Small intestine (tissue), 7 donors: ENCODE measurements at regions not wholly inside any gene's neighbourhood (a gene's known extent, or its start where the extent isn't known, plus 50 kb on each side); places are given as distances from the start of the nearest gene placed in this dataset.

Experiments used
- DNase-seq, 2 donors: peaks; one replicate each; pipeline versions ENCODE4 v3.0.0 to v3.0.0-alpha.2; 2013
- FAIRE-seq: peaks from 2 replicates; lab custom pipeline; 2012; peaks lifted over from hg19 to GRCh38; lab: Jason Lieb, UNC
- H3K27ac ChIP-seq, 3 donors: one replicate each; pipeline ENCODE4 v1.5.1; 2013; ENCODE audit warnings: low read length in 2 of 3, mild to moderate bottlenecking in 2 of 3, control low read depth in 1 of 3, inconsistent platforms in 1 of 3, low read depth in 1 of 3, moderate library complexity in 1 of 3
- H3K27me3 ChIP-seq, 3 donors: one replicate each; pipeline ENCODE4 v1.6.1; 2013; ENCODE audit warnings: low read length in 3 of 3, inconsistent platforms in 1 of 3; ENCODE audit not compliant: control insufficient read depth in 3 of 3, insufficient read depth in 3 of 3
- H3K36me3 ChIP-seq, 3 donors: one replicate each; pipeline ENCODE4 v1.6.1; 2013; ENCODE audit warnings: low read length in 3 of 3, inconsistent platforms in 1 of 3, low read depth in 1 of 3, mild to moderate bottlenecking in 1 of 3, moderate library complexity in 1 of 3; ENCODE audit not compliant: control insufficient read depth in 3 of 3, insufficient read depth in 2 of 3
- H3K4me1 ChIP-seq, 3 donors: one replicate each; pipeline ENCODE4 v1.6.1; 2013; ENCODE audit warnings: low read length in 2 of 3, inconsistent platforms in 1 of 3, low read depth in 1 of 3, mild to moderate bottlenecking in 1 of 3, moderate library complexity in 1 of 3; ENCODE audit not compliant: control insufficient read depth in 3 of 3, insufficient read depth in 2 of 3
- H3K4me3 ChIP-seq, 3 donors: one replicate each; pipeline ENCODE4 v1.5.1; 2013; ENCODE audit warnings: low read length in 3 of 3, control low read depth in 1 of 3, inconsistent platforms in 1 of 3, low read depth in 1 of 3, mild to moderate bottlenecking in 1 of 3, moderate library complexity in 1 of 3
- H3K9me3 ChIP-seq, 2 donors: one replicate each; pipeline ENCODE4 v1.6.1; 2013; ENCODE audit warnings: low read depth in 1 of 2, low read length in 1 of 2; ENCODE audit not compliant: control insufficient read depth in 2 of 2, insufficient read depth in 1 of 2
- WGBS, 3 donors: extraction: QIAGEN DNeasy Blood & Tissue Kit; methylation state at CpG; one replicate each; pipeline ENCODE4 v1.1.7; 2013; 5-methylcytosine and 5-hydroxymethylcytosine counted together
- donor health status: healthy with polysubstance abuse.
- donor health status: control.
- donor health status: control.
- donor health status: Bipolar disorder and iron deficiency.
- donor health status: healthy.

DNA sequence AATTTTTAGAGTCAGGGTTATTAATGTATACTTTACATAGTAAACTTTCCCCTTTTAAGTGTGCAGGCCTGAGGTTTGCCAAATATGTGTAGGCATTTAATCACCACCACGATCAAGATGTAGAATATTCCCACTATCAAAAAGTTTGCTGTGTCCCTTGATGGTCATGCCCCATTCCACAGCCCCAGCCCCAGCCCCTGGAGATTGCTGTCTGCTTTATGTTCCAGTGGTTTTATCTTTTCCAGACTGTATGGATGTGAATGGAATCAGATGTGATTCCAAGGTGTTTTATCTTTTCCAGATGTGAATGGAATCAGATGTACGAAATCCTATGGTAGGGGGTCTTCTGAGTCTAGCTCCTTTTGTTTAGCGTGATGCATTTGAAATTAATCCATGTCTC, 93.1 kb upstream of the B3GAT1 start:
- no peak for FAIRE-seq
- no peaks in the 10 kb centered on the region for H3K27me3 ChIP-seq
- H3K4me3 ChIP-seq, result no peak overlapping the region
- DNase-seq, result no peak
- H3K9me3 ChIP-seq, result no peaks in the 10 kb centered on the region
- H3K27ac ChIP-seq, result no peak overlapping the region
- H3K4me1 ChIP-seq, result no peaks in the 10 kb centered on the region
- no peaks in the 10 kb centered on the region for H3K36me3 ChIP-seq
- WGBS, 3 donors, result 85 to 86% (median 85%) methylated on average over 3 of the region's 3 CpGs

DNA sequence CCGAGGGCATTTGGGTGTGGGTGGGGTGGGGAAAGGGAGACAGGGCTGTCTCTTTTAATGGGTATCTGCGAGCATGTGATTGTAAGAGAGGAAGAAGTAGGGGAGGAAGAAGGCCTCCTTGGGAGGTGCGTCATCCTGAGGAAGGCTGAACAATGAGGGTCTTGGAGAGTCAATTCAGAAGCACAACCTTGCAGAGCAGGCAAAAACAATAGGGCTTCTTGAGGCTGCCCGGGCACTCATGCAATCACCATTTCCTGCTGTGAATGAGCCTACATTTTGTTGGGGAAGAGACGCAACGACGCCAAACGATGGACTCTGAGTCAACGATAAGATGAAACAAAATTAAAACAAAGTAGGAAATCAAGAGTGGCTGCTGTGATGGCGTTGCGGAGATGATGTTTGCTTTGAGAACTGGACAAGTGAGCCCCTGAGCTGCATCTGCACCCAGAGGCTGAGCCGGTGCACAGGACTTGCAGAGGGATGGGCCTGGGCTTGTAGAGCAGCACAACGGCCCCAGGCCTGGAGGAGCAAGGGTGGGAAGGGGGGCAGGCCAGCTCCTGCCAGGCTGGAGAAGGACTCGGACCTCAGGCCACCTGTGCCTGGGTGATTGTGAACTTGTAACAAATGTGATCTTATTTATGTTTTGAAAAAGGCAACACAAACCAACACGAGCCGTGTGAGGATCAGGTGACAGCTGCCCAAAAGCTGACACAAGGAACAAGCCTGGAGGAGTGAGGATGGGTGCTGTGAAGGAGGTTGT, 92.3 kb upstream of the B3GAT1 start:
- Histone ChIP-seq H3K27me3 (no peaks in the 10 kb centered on the region), H3K36me3 (no peaks in the 10 kb centered on the region), H3K9me3 (no peaks in the 10 kb centered on the region), H3K4me3 (no peak overlapping the region), H3K4me1 (no peaks in the 10 kb centered on the region), H3K27ac (no peak overlapping the region)
- DNase-seq (no peak), FAIRE-seq (no peak)
- 62 to 80% (median 67%) methylated on average over 16 of the region's 16 CpGs for WGBS, 3 donors

DNA sequence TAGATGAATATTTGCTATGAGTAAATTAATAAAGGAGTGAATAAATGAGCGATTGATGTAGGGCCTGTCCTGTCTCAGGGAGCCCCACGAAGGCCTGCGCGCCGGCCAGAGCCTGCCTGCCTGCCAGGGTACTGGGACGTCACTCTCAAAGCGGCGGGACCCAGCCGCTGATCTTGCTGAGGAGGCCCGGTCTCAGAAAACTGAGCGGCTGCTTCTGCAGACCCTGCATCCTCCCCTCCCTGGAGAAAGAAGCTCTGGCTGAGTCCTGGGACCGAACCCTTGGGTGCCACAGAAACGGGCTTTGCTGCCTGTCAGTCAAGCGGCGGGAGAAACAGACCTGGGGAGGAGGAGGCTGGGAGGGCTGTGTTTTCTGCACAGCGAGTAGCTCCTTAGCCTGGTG, 91.6 kb upstream of the B3GAT1 start:
- H3K9me3 ChIP-seq, result no peaks in the 10 kb centered on the region
- no peaks in the 10 kb centered on the region for H3K4me1 ChIP-seq
- no peaks in the 10 kb centered on the region for H3K27me3 ChIP-seq
- no peak overlapping the region for H3K4me3 ChIP-seq
- no peaks in the 10 kb centered on the region for H3K36me3 ChIP-seq
- H3K27ac ChIP-seq, result no peak overlapping the region
- 86 to 94% (median 90%) methylated on average over 16 of the region's 16 CpGs for WGBS, 3 donors
- no peak for DNase-seq
- FAIRE-seq, result no peak

DNA sequence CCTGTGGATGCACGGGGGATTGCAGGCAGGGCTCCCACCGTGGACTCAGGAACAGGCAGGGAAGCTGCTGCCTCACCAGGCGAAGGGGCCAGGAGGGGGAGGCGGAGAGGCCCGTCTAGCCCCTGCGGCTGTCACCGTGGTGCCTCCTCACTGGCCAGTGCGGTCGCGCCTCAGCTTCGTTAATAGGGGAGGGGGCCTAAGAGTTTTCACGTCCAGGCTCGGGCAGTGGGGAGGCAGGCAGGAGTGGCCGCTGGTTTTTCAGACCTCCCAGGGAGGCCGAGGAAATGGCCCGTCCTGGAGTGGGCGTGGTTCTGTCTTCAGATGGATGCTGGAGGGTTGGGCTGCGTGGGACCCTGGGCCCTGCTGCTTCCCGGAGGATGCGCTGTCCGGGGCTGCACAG, 91.1 kb upstream of the B3GAT1 start:
- DNase-seq (no peak), FAIRE-seq (no peak)
- Histone ChIP-seq H3K27me3 (no peaks in the 10 kb centered on the region), H3K4me1 (no peaks in the 10 kb centered on the region), H3K36me3 (no peaks in the 10 kb centered on the region), H3K27ac (no peak overlapping the region), H3K4me3 (no peak overlapping the region), H3K9me3 (no peaks in the 10 kb centered on the region)
- WGBS, 3 donors, result 59 to 88% (median 81%) methylated on average over 21 of the region's 21 CpGs

DNA sequence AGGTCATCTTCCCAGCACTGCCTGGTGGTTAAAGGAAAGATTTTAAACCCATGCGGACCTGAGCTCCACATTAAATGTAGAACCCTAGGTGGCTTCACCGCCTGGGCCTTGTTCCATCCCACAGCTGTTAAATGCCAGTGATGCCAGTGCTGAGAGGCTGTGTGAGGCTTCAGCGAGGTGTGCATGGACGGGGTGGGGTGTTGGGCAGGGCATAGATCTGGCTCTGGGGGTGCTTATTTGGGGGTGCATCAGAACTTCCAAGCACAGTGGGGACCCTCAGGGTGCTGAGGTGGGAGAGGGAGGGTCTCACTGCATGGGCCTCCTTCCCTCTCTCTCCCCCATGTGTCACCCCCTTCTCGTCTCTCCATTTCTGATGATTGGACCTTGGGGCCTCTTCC, 90.1 kb upstream of the B3GAT1 start:
- no peaks in the 10 kb centered on the region for H3K36me3 ChIP-seq
- DNase-seq (no peak), FAIRE-seq (no peak)
- H3K9me3 ChIP-seq, result no peaks in the 10 kb centered on the region
- peaks cover 0 to 5% (median 0%) of the 10 kb centered on the region in 3 donors for H3K4me1 ChIP-seq
- no peaks in the 10 kb centered on the region for H3K27me3 ChIP-seq
- no peak overlapping the region for H3K4me3 ChIP-seq
- no peak overlapping the region for H3K27ac ChIP-seq
- WGBS, 3 donors, result 71 to 93% (median 88%) methylated on average over 5 of the region's 5 CpGs

DNA sequence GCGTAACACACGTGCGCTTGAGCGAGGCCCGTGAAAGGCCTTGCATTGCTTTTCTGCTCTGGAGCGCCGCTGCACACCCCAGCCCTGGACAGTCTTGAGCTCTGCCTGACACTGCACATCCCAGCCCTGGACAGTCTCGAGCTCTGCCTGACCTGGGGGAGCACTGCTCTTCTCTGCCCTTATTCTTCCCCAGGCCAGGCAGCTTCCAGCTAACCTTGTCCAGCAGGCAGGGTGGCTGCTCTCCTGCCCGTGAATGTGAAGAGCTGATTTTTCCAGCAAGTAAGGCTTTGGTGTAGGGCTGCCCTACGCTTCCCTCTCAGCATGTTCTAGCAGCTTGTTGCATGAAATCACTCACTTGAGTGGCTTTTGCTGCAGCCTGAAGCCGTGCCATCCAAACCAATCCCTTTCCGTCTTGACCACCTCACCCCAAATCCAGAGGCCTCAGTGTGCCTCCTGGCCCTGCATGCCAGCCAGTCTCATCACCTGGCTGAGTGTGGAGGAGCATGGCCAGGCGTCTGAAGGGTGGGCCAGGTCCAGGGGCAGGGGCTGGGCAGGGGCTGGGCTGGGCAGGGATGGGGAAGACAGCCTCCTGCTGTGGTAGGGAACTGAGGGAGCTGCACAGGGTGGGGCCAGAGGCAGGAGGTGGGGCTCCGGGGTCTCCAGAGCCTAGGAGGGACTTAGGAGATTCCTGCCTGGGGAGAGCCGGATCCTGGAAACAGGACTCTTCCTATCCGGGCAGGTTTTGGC, 89.5 kb upstream of the B3GAT1 start:
- no peaks in the 10 kb centered on the region for H3K36me3 ChIP-seq
- peaks cover 0 to 5% (median 0%) of the 10 kb centered on the region in 3 donors for H3K4me1 ChIP-seq
- DNase-seq, result no peak
- FAIRE-seq, result no peak
- WGBS, 3 donors, result 80 to 84% (median 80%) methylated on average over 16 of the region's 16 CpGs
- H3K27me3 ChIP-seq, result no peaks in the 10 kb centered on the region
- H3K4me3 ChIP-seq, result no peak overlapping the region
- no peak overlapping the region for H3K27ac ChIP-seq
- H3K9me3 ChIP-seq, result no peaks in the 10 kb centered on the region

DNA sequence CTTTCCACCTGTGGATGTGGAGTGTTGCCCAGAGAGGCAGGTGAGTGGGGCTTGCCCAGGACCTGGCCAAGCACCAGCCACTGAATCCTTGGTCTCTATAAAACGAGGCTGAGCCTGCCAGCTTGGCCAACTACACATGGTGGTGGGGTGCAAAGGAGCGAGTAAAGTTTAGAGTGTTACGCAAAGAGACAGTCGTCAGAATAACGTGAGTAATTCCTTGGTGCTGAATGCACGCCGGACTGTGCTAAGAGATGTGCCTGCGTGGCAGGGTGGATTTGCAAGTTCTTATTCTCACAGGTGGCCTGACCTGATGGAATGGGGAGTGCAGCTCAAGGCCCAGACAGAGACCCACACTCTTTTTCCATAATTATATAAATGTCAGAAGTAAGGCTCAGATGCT, 88.6 kb upstream of the B3GAT1 start:
- peaks cover 0 to 5% (median 0%) of the 10 kb centered on the region in 3 donors for H3K4me1 ChIP-seq
- no peak overlapping the region for H3K4me3 ChIP-seq
- DNase-seq, result no peak
- no peaks in the 10 kb centered on the region for H3K9me3 ChIP-seq
- no peak for FAIRE-seq
- H3K27me3 ChIP-seq, result no peaks in the 10 kb centered on the region
- WGBS, 3 donors, result 83 to 87% (median 85%) methylated on average over 8 of the region's 8 CpGs
- H3K36me3 ChIP-seq, result no peaks in the 10 kb centered on the region
- H3K27ac ChIP-seq, result no peak overlapping the region

DNA sequence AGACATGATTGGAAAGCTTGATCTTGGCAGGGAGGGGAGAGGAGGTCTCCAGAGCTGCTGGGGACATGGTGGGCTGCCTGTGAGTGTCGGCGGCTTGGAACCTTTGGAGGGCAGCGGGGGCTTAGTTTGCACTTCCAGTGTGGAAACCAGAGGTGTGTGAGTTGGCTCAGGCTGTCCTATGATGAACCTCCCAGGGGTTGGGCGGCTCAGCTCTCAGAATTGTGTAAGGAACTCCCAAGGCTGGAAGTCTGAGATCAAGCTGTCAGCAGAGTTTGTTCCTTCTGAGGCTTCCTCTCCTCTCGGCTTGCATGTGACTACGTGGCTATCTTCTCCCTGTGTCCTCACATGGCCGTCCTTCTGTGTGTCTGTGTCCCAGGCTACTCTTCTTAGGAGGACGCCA, 87.9 kb upstream of the B3GAT1 start:
- Histone ChIP-seq H3K4me1 (peaks cover 0 to 5% (median 0%) of the 10 kb centered on the region in 3 donors), H3K27ac (no peak overlapping the region), H3K27me3 (no peaks in the 10 kb centered on the region), H3K4me3 (no peak overlapping the region), H3K9me3 (no peaks in the 10 kb centered on the region), H3K36me3 (no peaks in the 10 kb centered on the region)
- DNase-seq (no peak), FAIRE-seq (no peak)
- 79 to 91% (median 86%) methylated on average over 8 of the region's 8 CpGs for WGBS, 3 donors
